CD4-positive, alpha-beta T cell treated with Interleukin-21 for 1 hour (primary cell): ENCODE measurements at regions not wholly inside any gene's neighbourhood (a gene's known extent, or its start where the extent isn't known, plus 50 kb on each side); places are given as distances from the start of the nearest gene placed in this dataset.
"Not testable (repeated sequence)": the region's sequence is repeated elsewhere in the genome, so short reads cannot be mapped to it uniquely, and the experiment has no call there.

Experiments used
- DNase-seq: peaks from one replicate; pipeline ENCODE4 v3.0.0-alpha.2; 2020

DNA sequence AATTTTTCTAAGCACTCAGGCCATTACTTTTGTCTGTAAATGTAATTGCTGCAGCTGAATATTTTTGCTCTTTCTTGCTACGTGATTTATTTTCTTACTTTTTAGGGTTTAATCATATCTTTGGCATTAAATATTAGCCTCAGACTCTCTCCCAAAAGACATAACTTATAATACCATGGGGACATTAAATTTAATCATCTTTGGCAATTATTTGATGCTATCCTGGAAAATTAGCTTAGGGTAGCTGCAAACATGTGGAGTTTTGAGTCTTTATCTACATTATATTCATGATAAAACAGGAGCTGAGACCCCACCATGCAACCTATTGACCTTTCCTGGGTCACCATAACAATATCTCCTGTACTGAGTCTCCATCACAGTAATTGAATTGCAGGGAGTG, 59.1 kb upstream of the EDAR start:
- DNase-seq = no peak

DNA sequence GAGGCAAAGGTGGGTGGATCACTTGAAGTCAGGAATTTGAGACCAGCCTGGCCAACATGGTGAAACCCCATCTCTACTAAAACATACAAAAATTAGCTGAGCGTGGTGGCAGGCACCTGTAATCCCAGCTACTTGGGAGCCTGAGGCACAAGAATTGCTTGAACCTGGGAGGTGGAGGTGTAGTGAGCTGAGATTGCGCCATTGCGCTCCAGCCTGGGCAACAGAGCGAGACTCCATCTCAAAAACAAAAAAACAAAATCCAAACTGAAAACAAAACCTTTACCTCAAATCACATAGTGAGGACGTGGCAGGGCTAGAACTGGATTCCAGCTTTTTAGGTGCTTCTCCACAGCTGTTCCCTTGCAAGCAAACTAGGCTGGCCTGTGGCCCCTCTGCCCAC, 58.5 kb upstream of the EDAR start:
- DNase-seq = not testable (repeated sequence)

DNA sequence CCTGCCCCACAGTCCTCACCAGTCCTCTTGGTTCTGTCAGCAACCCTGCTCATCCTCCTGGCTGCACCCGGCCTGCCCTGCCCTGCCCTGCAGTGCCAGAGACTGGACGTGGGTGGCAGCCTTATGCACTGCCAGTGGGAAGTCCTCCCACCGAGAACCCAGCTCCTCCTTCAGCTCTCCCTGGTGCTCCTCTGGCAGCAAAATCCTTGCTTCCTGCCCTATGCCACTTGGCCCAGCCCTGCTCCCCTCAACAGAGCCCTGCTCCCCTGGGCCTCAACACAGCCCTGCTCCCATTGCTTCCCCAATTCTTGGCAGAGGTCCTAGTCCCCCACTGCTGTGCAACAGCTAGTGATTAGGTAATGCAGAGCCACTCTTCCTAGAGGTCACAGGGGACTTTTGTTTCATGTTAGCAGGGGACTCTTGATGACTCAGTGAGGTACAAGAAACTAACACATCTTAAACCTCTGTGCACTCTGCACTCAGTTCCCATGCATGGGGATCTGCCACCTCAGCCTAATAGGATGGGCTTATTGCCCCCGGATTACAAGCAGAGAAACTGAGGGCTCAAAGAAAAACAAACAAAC, 58.0 kb upstream of the EDAR start:
- no peak for DNase-seq

DNA sequence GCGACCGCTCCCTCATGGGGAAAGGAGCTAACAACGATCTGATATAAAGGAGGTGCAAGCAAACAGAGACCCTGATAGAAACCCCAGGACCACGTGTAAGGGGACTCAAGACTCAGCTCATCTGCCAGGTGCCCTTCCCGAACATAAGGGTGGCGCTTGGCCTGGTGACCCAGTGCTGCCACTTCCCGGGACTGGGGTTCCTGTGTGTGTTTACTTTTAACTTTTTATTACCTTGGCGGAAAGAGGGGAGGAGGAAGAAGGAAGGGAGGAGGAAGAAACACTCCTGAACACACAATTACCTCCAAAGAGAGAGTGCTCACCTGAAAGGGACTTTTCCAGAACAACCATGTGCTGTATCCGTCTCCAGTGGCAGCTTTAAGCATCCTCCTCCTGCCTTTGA, 56.5 kb upstream of the EDAR start:
- DNase-seq = no peak

DNA sequence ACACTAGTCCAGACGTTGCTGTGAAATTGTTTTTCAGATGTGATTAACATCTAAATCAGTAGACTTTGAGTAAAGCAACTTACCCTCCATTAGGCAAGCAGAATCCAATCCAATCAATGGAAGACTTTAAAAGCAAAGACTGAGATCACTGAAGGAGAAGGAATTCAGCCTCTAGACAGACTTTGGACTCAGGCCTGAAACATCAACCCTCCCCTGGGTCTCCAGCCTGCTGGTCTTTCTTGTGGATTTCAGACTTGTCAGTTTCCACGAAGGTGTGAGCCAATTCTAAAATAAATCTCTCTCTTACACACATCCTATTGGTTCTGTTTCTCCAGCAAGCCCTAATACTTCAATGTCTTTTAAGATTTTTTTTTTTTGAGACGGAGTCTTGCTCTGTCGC, 50.0 kb upstream of the EDAR start:
- DNase-seq = no peak
